ENCODE measurements at regions not wholly inside any gene's neighbourhood (a gene's known extent, or its start where the extent isn't known, plus 50 kb on each side); places are given as distances from the start of the nearest gene placed in this dataset.

- no peak overlapping the region for H3K4me3 ChIP-seq (ENCODE audit: low read depth, low read length)
- no peak for DNase-seq (ENCODE audit: low read depth)
Measured at GRCh38 chr14:62187265-62187664, 425.0 kb downstream of the SNAPC1 start.

- DNase-seq (ENCODE audit: low read depth) = no peak
- no peak overlapping the region for H3K4me3 ChIP-seq (ENCODE audit: low read depth, low read length)
Measured at GRCh38 chr14:62189698-62190097, 427.5 kb downstream of the SNAPC1 start.

GRCh38 chr14:62206456-62206855, 444.2 kb downstream of the SNAPC1 start:
- no peak overlapping the region for H3K4me3 ChIP-seq (ENCODE audit: low read depth, low read length)
- DNase-seq (ENCODE audit: low read depth) = no peak

DNA sequence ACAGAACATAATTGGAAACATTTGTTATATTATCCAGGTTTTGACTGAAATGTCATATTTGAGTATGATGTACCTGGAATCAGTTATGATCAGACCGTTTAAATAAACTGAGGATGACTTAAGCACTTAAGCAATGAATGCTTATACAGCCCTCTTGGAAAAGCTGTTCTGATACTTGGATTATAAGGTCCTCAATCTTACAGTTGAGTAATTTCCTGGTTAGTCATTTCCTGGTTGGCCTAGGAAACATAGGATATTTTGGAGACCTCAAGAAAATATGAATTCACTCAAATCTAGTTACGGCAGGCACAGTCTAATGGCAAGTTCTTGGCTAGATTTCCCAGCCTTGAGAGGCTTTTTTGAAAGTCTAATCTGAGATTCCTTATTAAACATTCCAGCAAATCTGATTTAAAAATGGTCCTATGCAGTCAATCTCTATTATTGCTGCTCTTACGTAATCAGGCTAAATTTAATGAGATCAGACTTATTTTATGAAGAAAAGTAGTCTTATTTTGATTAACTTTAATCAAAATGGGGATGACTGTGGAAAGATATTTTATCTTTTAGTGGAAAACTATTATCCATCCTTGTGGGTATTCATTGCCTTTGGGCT, 447.2 kb downstream of the SNAPC1 start:
- DNase-seq (ENCODE audit: low read depth) = peak; percentile 59
- no peak overlapping the region for H3K4me3 ChIP-seq (ENCODE audit: low read depth, low read length)

DNA sequence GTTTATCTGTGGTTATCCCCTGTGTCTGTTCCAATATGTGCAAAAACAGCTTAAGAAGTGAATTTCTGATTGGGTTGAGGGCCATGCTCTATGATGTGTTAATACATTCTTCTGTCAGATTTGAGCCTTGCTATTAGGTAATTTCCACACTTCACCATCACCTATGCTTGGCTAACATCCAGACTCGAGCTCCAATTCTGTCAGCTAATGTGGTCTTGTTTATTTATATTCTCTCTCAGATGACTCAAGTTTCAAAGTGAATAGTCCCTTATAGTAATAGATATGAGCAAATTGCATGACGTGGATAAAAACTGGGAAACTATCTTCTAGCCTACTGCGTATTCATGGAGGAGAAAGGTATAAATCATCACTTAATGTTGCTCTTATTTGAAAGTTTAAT, 451.3 kb downstream of the SNAPC1 start:
- H3K4me3 ChIP-seq (ENCODE audit: low read depth, low read length) = no peak overlapping the region
- no peak for DNase-seq (ENCODE audit: low read depth)

GRCh38 chr14:62216121-62216520, 453.9 kb downstream of the SNAPC1 start:
- no peak overlapping the region for H3K4me3 ChIP-seq (ENCODE audit: low read depth, low read length)
- DNase-seq (ENCODE audit: low read depth) = no peak

GRCh38 chr14:62234849-62235248, 472.6 kb downstream of the SNAPC1 start:
- no peak overlapping the region for H3K4me3 ChIP-seq (ENCODE audit: low read depth, low read length)
- DNase-seq (ENCODE audit: low read depth) = no peak

DNA sequence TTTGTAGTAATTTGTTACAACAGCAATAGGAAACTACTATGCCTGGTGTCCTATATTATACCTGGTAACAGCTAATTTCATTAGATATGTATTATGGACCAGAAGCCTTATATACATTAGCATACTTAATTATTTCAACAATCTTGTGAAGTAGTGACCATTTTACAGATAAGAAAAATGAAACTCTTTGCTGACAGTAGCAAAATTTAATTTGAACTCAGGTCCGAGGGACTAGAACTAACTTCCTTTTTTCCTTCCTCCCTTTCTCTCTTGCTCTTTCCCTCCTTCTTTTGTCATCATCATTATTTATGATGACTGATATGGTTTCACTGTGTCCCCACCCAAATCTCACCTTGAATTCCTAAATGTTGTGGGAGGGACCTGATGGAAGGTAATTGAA, 482.0 kb downstream of the SNAPC1 start:
- no peak for DNase-seq (ENCODE audit: low read depth)
- H3K4me3 ChIP-seq (ENCODE audit: low read depth, low read length) = no peak overlapping the region

- no peak overlapping the region for H3K4me3 ChIP-seq (ENCODE audit: low read depth, low read length)
- no peak for DNase-seq (ENCODE audit: low read depth)
Measured at GRCh38 chr14:62247266-62247665, 485.0 kb downstream of the SNAPC1 start.

DNA sequence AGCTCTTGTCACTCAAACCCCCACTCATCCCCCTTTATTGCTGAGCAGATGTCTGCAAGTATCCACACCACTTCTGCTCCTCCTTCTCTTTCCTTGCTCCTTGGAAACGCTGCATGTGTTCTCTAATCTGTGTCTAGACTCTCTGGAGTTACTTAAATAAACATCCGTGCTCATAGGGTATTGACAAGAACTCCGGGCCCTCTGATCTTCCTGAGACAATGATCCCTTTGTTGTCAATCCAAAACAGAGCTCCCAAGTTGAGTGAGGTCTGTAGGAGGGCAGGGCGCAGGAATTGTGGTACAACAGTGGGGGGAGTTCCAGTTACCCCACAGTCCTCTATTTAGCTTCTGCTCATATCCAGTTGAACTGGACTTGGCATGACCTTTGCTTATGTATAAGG, 489.0 kb downstream of the SNAPC1 start:
- no peak for DNase-seq (ENCODE audit: low read depth)
- H3K4me3 ChIP-seq (ENCODE audit: low read depth, low read length) = no peak overlapping the region

- no peak overlapping the region for H3K4me3 ChIP-seq (ENCODE audit: low read depth, low read length)
- DNase-seq (ENCODE audit: low read depth) = no peak
Measured at GRCh38 chr14:62253171-62253570, 491.0 kb downstream of the SNAPC1 start.

GRCh38 chr14:62253911-62254310, 491.7 kb downstream of the SNAPC1 start:
- DNase-seq (ENCODE audit: low read depth) = no peak
- no peak overlapping the region for H3K4me3 ChIP-seq (ENCODE audit: low read depth, low read length)

- no peak overlapping the region for H3K4me3 ChIP-seq (ENCODE audit: low read depth, low read length)
- no peak for DNase-seq (ENCODE audit: low read depth)
Measured at GRCh38 chr14:62269204-62269603, 507.0 kb downstream of the SNAPC1 start.

GRCh38 chr14:62270236-62270635, 508.0 kb downstream of the SNAPC1 start:
- no peak overlapping the region for H3K4me3 ChIP-seq (ENCODE audit: low read depth, low read length)
- no peak for DNase-seq (ENCODE audit: low read depth)

- DNase-seq (ENCODE audit: low read depth) = no peak
- H3K4me3 ChIP-seq (ENCODE audit: low read depth, low read length) = no peak overlapping the region
Measured at GRCh38 chr14:62280366-62280765, 518.1 kb downstream of the SNAPC1 start.

GRCh38 chr14:62283837-62284236, 521.6 kb downstream of the SNAPC1 start:
- DNase-seq (ENCODE audit: low read depth) = no peak
- no peak overlapping the region for H3K4me3 ChIP-seq (ENCODE audit: low read depth, low read length)

DNA sequence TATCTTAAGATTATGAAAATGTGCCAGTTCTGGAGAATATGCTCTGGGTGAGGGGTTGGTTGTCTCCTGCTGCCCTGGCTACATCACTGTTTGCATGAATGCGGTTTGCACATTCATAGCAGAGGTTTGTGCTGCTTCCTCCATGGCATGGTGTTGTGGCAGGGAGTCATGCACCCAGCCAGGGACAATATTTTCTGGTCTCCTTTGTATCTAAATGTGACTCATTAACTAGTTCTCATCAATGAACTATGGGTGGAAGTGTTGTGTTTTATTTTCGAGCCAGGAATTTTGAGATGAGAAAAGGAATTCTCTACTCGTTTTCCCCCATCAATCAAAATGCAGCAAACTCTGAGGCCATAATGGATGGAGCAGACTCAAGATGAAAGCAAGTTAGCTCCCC, 527.3 kb downstream of the SNAPC1 start:
- no peak for DNase-seq (ENCODE audit: low read depth)
- no peak overlapping the region for H3K4me3 ChIP-seq (ENCODE audit: low read depth, low read length)

GRCh38 chr14:62301080-62301479, 538.9 kb downstream of the SNAPC1 start:
- no peak overlapping the region for H3K4me3 ChIP-seq (ENCODE audit: low read depth, low read length)
- DNase-seq (ENCODE audit: low read depth) = no peak

- no peak for DNase-seq (ENCODE audit: low read depth)
- H3K4me3 ChIP-seq (ENCODE audit: low read depth, low read length) = no peak overlapping the region
Measured at GRCh38 chr14:62301911-62302310, 539.7 kb downstream of the SNAPC1 start.

DNA sequence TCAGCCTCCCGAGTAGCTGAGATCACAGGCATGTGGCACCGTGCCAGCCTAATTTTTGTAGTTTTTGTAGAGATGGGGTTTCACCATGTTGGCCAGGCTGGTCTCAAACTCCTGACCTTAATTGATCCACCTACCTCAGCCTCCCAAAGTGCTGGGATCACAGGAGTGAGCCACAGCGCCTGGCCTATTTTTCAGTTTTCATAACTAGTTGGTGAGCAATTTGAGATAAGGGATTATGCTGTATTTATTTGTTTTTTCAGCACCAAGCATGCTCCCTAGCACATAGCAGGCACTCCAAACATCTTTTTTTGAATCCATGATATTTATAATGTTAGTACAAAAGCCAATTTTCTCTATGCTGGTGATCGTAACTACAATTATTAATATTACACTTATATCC, 541.2 kb downstream of the SNAPC1 start:
- DNase-seq (ENCODE audit: low read depth) = no peak
- no peak overlapping the region for H3K4me3 ChIP-seq (ENCODE audit: low read depth, low read length)

GRCh38 chr14:62304257-62304656, 542.0 kb downstream of the SNAPC1 start:
- H3K4me3 ChIP-seq (ENCODE audit: low read depth, low read length) = no peak overlapping the region

DNA sequence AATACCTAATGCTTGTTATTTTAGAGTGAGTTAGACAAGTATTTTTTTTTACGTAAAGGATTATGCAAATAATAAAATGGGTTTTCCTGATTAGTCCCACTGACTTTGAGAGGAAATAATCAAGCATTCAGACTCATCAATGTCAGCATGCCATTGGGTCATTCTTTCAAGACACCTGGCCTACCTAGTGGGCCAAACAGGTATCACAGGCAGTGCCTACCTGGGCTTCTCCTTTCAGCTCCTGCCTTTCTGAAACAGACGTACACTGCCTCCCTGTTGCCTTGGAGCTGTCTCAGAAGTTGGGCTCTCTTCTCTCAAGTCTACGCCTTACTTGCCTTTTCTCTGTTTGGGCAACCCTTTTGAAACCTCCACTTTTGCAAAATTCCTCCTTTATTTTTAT, 545.6 kb downstream of the SNAPC1 start:
- DNase-seq (ENCODE audit: low read depth) = no peak
- H3K4me3 ChIP-seq (ENCODE audit: low read depth, low read length) = no peak overlapping the region

More at GRCh38 chr14:62304257-62304656, 542.0 kb downstream of the SNAPC1 start:
- DNase-seq (ENCODE audit: low read depth) = no peak
